ENCODE measurements at regions not wholly inside any gene's neighbourhood (a gene's known extent, or its start where the extent isn't known, plus 50 kb on each side); places are given as distances from the start of the nearest gene placed in this dataset.

DNA sequence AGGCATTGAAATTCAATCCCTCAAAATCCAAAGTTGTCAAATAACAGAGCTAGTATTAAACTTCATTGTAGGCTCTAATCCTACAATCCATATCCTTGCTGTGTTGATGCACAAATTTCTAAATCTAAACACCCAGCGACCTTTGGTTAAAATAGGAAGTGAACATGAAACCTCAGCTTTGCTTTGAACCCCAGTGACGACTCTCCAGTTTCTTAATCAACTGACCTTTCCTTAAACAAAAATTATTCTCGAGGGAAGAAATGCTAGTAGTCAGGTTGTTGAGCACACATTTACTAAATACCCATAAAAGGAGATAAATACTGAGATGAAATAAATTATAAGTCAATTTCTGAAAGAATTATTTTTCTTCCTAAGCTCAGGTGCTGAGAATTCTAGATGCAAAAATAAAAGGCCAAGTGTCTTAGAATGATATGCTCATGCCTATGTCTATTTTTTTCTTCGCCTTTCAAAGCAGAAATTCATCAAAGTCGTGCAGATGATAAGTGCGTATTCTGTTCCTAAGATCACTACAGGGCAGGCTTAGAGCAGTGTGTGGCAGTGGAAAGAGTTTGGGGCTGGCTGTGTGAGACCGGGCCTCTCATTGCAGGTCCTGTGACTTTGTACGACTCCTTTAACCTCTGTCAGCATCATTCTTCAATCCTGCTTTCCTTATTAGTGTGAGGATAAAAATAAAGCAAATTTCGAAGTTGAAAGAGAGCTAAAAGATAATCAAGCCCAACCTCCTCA lies 208.7 kb downstream of the PRL start:
- TF ChIP-seq, protein P1, sequence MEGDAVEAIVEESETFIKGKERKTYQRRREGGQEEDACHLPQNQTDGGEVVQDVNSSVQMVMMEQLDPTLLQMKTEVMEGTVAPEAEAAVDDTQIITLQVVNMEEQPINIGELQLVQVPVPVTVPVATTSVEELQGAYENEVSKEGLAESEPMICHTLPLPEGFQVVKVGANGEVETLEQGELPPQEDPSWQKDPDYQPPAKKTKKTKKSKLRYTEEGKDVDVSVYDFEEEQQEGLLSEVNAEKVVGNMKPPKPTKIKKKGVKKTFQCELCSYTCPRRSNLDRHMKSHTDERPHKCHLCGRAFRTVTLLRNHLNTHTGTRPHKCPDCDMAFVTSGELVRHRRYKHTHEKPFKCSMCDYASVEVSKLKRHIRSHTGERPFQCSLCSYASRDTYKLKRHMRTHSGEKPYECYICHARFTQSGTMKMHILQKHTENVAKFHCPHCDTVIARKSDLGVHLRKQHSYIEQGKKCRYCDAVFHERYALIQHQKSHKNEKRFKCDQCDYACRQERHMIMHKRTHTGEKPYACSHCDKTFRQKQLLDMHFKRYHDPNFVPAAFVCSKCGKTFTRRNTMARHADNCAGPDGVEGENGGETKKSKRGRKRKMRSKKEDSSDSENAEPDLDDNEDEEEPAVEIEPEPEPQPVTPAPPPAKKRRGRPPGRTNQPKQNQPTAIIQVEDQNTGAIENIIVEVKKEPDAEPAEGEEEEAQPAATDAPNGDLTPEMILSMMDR (IDR thresholded peaks at IDR 0.05) = no peak
- TF ChIP-seq POLR2A (IDR thresholded peaks at IDR 0.05) (no peak), POLR2AphosphoS5 (IDR thresholded peaks at IDR 0.05; ENCODE audit: insufficient read depth in 1 of 2, low read depth in 1 of 2) (no peak)
